Neural crest cell (in vitro differentiated cells): ENCODE measurements at regions not wholly inside any gene's neighbourhood (a gene's known extent, or its start where the extent isn't known, plus 50 kb on each side); places are given as distances from the start of the nearest gene placed in this dataset.

Experiments used
- DNase-seq: peaks from one replicate; pipeline ENCODE4 v3.0.0; 2021; ENCODE audit warnings: low read depth, mixed read lengths, low spot score
- H3K27ac Mint-ChIP-seq: one replicate; pipeline ENCODE4 v1.8.0; 2021; ENCODE audit warnings: mild to moderate bottlenecking, mixed read lengths; ENCODE audit not compliant: unreplicated experiment
- H3K27me3 Mint-ChIP-seq: 2 replicates; pipeline ENCODE4 v1.8.0; 2021; ENCODE audit warnings: low read depth, mild to moderate bottlenecking, mixed read lengths
- H3K36me3 Mint-ChIP-seq: 2 replicates; pipeline ENCODE4 v1.8.0; 2021; ENCODE audit warnings: low read depth, mild to moderate bottlenecking, mixed read lengths
- H3K4me1 Mint-ChIP-seq: 2 replicates; pipeline ENCODE4 v1.8.0; 2021; ENCODE audit warnings: mixed read lengths
- H3K4me3 Mint-ChIP-seq: one replicate; pipeline ENCODE4 v1.8.0; 2021; ENCODE audit warnings: mild to moderate bottlenecking, mixed read lengths
- H3K9me3 Mint-ChIP-seq: 2 replicates; pipeline ENCODE4 v1.8.0; 2021; ENCODE audit warnings: mixed read lengths
- CTCF ChIP-seq: fragments of 200-600 bp; sonication (generic); conservative IDR thresholded peaks from 2 replicates; pipeline ENCODE4 v1.5.0; 2021; ENCODE audit warnings: antibody characterized with exemption, mild to moderate bottlenecking

GRCh38 chr12:114302606-114303315, 103.2 kb downstream of the TBX5 start:
- H3K4me1 Mint-ChIP-seq, result no peaks in the 10 kb centered on the region
- H3K9me3 Mint-ChIP-seq, result peaks cover 3% of the 10 kb centered on the region
- H3K36me3 Mint-ChIP-seq, result no peaks in the 10 kb centered on the region
- no peak overlapping the region for H3K27ac Mint-ChIP-seq
- H3K4me3 Mint-ChIP-seq, result no peak overlapping the region
- DNase-seq, result no peak
- TF ChIP-seq CTCF, result no peak
- peaks cover 74% of the 10 kb centered on the region for H3K27me3 Mint-ChIP-seq

- H3K9me3 Mint-ChIP-seq, result peaks cover 3% of the 10 kb centered on the region
- H3K4me1 Mint-ChIP-seq, result no peaks in the 10 kb centered on the region
- H3K27ac Mint-ChIP-seq, result no peak overlapping the region
- no peak for TF ChIP-seq CTCF
- DNase-seq, result no peak
- H3K4me3 Mint-ChIP-seq, result no peak overlapping the region
- H3K27me3 Mint-ChIP-seq, result peaks cover 67% of the 10 kb centered on the region
- no peaks in the 10 kb centered on the region for H3K36me3 Mint-ChIP-seq
These were observed 103.8 kb downstream of the TBX5 start for GRCh38 chr12:114302117-114302516.

GRCh38 chr12:114294303-114294685, 111.7 kb downstream of the TBX5 start:
- Mint-ChIP-seq H3K9me3 (no peaks in the 10 kb centered on the region), H3K36me3 (no peaks in the 10 kb centered on the region), H3K4me3 (no peak overlapping the region), H3K27me3 (peaks cover 42% of the 10 kb centered on the region), H3K27ac (no peak overlapping the region), H3K4me1 (no peaks in the 10 kb centered on the region)
- DNase-seq, result no peak
- no peak for TF ChIP-seq CTCF

GRCh38 chr12:114293571-114294302, 112.2 kb downstream of the TBX5 start:
- H3K4me3 Mint-ChIP-seq, result no peak overlapping the region
- H3K4me1 Mint-ChIP-seq, result no peaks in the 10 kb centered on the region
- H3K27ac Mint-ChIP-seq, result no peak overlapping the region
- H3K9me3 Mint-ChIP-seq, result no peaks in the 10 kb centered on the region
- DNase-seq, result no peak
- peaks cover 38% of the 10 kb centered on the region for H3K27me3 Mint-ChIP-seq
- no peaks in the 10 kb centered on the region for H3K36me3 Mint-ChIP-seq
- TF ChIP-seq CTCF, result no peak

GRCh38 chr12:114293073-114293472, 112.9 kb downstream of the TBX5 start:
- H3K36me3 Mint-ChIP-seq, result no peaks in the 10 kb centered on the region
- no peaks in the 10 kb centered on the region for H3K4me1 Mint-ChIP-seq
- H3K4me3 Mint-ChIP-seq, result no peak overlapping the region
- DNase-seq, result no peak
- peaks cover 40% of the 10 kb centered on the region for H3K27me3 Mint-ChIP-seq
- H3K9me3 Mint-ChIP-seq, result no peaks in the 10 kb centered on the region
- TF ChIP-seq CTCF, result no peak
- no peak overlapping the region for H3K27ac Mint-ChIP-seq
